ENCODE measurements at regions not wholly inside any gene's neighbourhood (a gene's known extent, or its start where the extent isn't known, plus 50 kb on each side); places are given as distances from the start of the nearest gene placed in this dataset.

DNA sequence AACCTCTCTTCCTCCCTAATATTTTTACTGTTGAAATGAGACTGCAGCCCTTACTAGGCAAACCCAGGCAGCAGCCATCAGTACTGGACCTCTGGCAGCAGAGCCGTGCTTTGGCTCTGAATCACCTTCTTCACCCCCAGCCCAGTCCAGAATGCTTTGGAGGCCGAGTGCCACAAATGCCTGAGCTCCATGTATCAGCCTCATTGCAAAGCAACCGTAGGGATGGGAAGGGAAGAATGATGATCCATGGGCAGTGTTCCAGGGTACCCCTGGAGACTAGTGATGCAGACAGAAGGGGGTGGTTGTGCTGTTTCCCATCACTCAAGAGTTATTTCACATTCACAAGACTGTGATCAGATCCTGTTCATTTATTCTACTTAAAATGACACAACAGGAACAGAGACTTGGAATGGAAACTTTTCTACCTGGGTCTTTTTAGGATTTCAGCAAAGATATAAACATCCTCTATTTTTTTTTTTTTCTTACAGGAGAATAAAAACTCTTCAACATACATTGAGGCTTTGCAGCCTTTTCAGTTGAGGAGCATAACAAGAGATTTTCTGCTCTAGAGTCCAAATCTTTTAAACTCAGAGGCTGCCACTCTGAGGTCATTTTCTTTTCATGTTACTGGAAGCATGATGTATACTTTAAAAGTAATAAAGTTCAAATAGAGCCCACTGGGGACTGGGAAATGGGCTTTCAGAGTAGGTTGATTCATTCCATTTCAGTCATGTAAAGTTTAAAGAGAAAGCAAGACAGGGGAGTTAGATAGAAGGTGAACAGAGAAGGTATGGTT lies 138.3 kb downstream of the KCNJ2 start:
- TF ChIP-seq CTCF (conservative IDR thresholded peaks at IDR 0.05 in 1 of 2, IDR thresholded peaks at IDR 0.05 in 1 of 2; ENCODE audit: extremely low read depth in 1 of 2, insufficient read depth in 1 of 2, low read depth in 1 of 2, low read length in 2 of 2) (no peak), EZH2 (IDR thresholded peaks at IDR 0.05; ENCODE audit: borderline replicate concordance, low read length) (no peak)

All from mammary epithelial cell (primary cell).